ENCODE measurements at regions not wholly inside any gene's neighbourhood (a gene's known extent, or its start where the extent isn't known, plus 50 kb on each side); places are given as distances from the start of the nearest gene placed in this dataset.

GRCh38 chr16:65896448-65897153 is 469.9 kb upstream of the CDH5 start:
- TF ChIP-seq CTCF (conservative IDR thresholded peaks at IDR 0.05; ENCODE audit: control insufficient read depth, insufficient read depth, low read depth, low read length) = no peak
- no peak overlapping the region for H3K4me3 ChIP-seq (ENCODE audit: control insufficient read depth, low read depth, low read length)
- DNase-seq (ENCODE audit: low read depth) = no peak

GRCh38 chr16:65895906-65896305 is 470.6 kb upstream of the CDH5 start:
- H3K4me3 ChIP-seq (ENCODE audit: control insufficient read depth, low read depth, low read length) = no peak overlapping the region
- DNase-seq (ENCODE audit: low read depth) = no peak
- no peak for TF ChIP-seq CTCF (conservative IDR thresholded peaks at IDR 0.05; ENCODE audit: control insufficient read depth, insufficient read depth, low read depth, low read length)

- H3K4me3 ChIP-seq (ENCODE audit: control insufficient read depth, low read depth, low read length) = no peak overlapping the region
- no peak for TF ChIP-seq CTCF (conservative IDR thresholded peaks at IDR 0.05; ENCODE audit: control insufficient read depth, insufficient read depth, low read depth, low read length)
- DNase-seq (ENCODE audit: low read depth) = no peak
Observed at GRCh38 chr16:65895486-65895885, 471.0 kb upstream of the CDH5 start.

DNA sequence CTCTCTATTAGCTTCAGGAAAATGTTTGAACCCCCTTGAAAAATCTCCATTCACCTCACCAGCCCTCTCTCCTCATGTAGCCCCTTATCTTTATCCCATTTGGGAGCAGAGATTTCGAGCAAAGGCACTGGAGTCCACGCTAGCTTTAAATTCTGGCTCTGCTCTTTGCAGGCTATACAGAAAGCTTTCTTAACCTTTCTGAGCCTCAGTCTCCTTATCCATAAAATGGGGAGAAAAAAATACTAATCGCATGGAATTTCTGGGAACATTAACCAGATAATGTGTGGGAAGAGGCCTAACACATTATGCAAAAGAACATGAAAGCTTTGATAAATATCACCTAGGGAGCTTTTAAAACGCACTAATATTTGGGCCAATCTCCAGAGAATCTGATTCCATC is 476.3 kb upstream of the CDH5 start:
- H3K4me3 ChIP-seq (ENCODE audit: control insufficient read depth, low read depth, low read length) = no peak overlapping the region
- no peak for DNase-seq (ENCODE audit: low read depth)
- TF ChIP-seq CTCF (conservative IDR thresholded peaks at IDR 0.05; ENCODE audit: control insufficient read depth, insufficient read depth, low read depth, low read length) = no peak

- peak; percentile 2 for DNase-seq (ENCODE audit: low read depth)
- TF ChIP-seq CTCF (conservative IDR thresholded peaks at IDR 0.05; ENCODE audit: control insufficient read depth, insufficient read depth, low read depth, low read length) = no peak
- no peak overlapping the region for H3K4me3 ChIP-seq (ENCODE audit: control insufficient read depth, low read depth, low read length)
Observed at GRCh38 chr16:65889533-65889966, 476.9 kb upstream of the CDH5 start.

DNA sequence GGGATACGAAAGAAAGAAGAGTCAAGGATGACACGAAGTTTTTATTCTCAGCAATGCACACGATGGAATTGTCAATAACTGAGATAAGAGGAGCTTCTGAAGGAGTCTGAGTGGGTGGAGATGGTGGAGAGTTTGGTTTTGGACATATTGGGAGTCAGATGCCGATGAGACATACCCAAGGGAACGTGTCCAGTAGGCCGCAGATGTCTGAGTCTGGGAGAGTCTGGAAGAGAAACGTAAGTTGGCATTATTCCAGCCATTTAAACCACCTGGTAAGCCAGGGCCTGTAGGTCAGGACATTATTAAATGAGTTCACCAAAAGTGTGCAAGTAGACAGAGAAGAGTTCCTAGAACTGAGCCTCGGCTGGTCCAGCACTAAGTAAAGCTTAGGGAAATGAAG is 478.3 kb upstream of the CDH5 start:
- peak; percentile 3 for DNase-seq (ENCODE audit: low read depth)
- no peak for TF ChIP-seq CTCF (conservative IDR thresholded peaks at IDR 0.05; ENCODE audit: control insufficient read depth, insufficient read depth, low read depth, low read length)
- no peak overlapping the region for H3K4me3 ChIP-seq (ENCODE audit: control insufficient read depth, low read depth, low read length)

- DNase-seq (ENCODE audit: low read depth) = peak; percentile 4
- H3K4me3 ChIP-seq (ENCODE audit: control insufficient read depth, low read depth, low read length) = no peak overlapping the region
- no peak for TF ChIP-seq CTCF (conservative IDR thresholded peaks at IDR 0.05; ENCODE audit: control insufficient read depth, insufficient read depth, low read depth, low read length)
Observed at GRCh38 chr16:65884018-65884417, 482.5 kb upstream of the CDH5 start.

All from fibroblast of mammary gland (primary cell).